Embryonic facial prominence (tissue), 1 donor: ENCODE measurements at regions not wholly inside any gene's neighbourhood (a gene's known extent, or its start where the extent isn't known, plus 50 kb on each side); places are given as distances from the start of the nearest gene placed in this dataset.
"Not testable (repeated sequence)": the region's sequence is repeated elsewhere in the genome, so short reads cannot be mapped to it uniquely, and the experiment has no call there.

Experiments used
- DNase-seq: peaks from one replicate; pipeline ENCODE4 v3.0.0-alpha.2; 2016; ENCODE audit errors: extremely low spot score

DNA sequence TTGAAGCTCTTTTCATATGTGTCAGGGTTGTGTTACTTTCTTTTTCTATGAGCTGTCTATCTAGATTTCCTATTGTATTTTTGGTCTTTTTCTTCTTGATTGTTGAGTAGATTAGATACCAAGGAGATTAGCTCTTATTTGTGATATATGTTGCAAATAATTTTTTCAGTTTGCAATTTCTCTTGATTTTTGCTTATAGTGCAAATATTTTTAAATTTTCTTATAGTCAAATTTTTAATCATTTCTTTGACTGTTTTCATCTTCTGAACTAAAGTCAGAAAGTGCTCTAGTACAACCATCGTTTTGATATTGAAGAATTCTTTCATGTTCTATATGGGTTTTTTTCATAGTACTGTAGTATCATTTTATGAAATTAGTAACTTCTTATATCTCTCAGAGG, 193.7 kb downstream of the OSTF1 start:
- DNase-seq = no peak

- DNase-seq = no peak
Measured at GRCh38 chr9:75289332-75289731, 201.0 kb downstream of the OSTF1 start.

DNA sequence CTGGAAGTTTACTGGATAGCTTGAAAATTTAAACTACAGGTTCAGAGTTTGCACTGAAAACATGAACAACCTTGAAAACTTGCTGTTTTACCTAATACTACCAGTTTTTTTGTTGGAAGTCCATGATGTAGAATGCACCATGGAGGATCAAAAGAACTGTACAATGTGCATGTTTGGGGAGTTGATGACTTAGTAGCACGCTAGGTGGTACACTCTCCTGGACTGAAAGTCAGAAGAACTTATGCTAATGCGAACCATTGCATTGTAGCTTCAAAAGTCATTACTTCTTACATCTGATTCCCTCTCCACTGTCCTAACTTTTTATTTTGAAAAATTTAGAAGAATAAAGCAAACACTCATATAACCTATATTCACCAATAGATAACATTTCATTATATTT, 211.0 kb downstream of the OSTF1 start:
- DNase-seq = no peak

DNA sequence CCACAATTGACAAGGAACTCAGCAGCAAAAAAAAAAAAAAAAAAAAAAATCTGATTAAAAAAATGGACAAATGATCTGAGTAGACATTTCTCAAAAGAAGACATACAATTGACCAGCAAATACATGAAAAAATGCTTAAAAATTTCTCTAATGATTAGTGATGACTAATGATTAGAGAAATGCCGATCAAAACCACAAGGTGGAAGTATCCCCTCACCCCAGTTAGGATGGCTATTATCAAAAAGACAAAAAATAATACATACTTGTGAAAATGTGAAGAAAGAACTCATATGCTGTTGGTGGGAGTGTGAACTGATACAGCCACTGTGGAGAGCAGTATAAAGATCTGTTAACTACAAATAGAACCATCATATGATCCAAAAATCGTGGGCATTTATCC, 245.3 kb downstream of the OSTF1 start:
- DNase-seq = no peak

- no peak for DNase-seq
Measured at GRCh38 chr9:75358846-75359245, 270.5 kb downstream of the OSTF1 start.

DNA sequence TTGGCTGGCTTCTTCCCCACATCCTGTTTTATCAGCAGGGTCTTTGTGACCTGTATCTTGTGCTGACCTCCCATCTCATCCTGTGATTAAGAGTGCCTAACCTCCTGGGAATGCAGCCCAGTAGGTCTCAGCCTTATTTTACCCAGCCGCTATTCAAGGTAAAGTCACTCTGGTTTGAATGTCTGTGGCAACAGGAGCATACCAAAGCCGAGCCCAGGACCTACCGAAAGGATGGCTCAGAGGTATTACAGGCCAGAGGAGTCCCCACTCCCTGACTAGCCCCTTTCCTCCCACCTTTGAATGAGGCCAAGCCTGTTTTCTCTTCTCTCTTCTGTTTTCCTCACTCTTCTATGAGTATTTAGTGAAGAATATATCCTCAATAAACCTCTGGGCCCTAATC, 271.3 kb downstream of the OSTF1 start:
- no peak for DNase-seq

DNA sequence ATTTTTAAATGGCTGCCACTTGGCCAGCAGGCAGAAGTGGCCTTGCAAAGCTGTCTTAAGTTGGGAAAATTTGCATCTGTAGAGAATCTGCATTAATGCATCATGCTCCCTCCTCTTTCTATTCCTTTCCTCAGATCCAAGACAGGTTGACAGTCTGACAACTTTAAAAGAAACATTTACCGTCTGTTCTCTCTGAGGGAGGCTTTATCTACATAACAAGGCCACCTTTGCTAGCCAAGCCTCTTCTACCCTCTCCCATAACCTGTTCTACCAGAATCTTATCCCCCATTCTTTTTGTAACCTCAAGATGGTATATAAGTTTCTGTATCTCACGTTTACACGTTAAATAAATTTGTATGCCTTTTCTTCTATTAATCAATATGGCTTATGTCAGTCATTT, 271.9 kb downstream of the OSTF1 start:
- no peak for DNase-seq

DNA sequence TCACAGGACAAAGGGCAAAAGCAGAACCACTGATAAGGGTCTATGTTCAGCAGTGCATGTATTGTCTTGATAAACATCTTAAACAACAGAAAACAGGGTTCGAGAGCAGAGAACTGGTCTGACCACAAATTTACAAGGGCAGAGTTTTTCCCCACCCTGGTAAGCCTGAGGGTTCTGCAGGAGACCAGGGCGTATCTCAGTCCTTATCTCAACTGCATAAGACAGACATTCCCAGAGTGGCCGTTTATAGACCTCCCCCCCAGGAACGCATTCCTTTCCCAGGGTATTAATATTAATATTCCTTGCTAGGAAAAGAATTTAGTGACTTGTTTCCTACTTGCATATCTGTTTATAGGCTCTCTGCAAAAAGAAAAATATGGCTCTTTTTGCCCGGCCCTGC, 274.1 kb downstream of the OSTF1 start:
- not testable (repeated sequence) for DNase-seq

GRCh38 chr9:75365196-75365595, 276.9 kb downstream of the OSTF1 start:
- DNase-seq = no peak

GRCh38 chr9:75369989-75370388, 281.7 kb downstream of the OSTF1 start:
- no peak for DNase-seq

GRCh38 chr9:75372499-75373268, 284.4 kb downstream of the OSTF1 start:
- no peak for DNase-seq

GRCh38 chr9:75376680-75377254, 288.5 kb downstream of the OSTF1 start:
- no peak for DNase-seq

- DNase-seq = no peak
Measured at GRCh38 chr9:75378036-75378435, 289.7 kb downstream of the OSTF1 start.

DNA sequence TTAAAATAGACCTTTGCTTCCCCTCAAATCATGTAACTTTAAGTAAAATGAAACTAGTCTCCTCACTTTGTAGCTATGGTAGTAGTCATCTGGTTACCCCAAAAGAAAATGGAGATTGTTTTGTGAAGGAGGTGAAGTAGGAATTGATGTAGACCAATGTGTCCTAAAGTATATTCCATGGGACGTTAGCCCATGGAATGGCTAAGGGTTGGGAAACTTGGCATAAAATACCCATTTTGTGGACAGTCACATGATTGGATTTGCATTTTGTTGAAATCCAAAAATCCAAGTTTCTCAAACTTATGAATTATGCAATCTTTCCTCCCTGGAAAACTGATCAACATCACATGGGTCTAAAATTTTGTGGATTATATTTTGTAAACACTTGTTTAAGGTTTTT, 290.6 kb downstream of the OSTF1 start:
- no peak for DNase-seq

- no peak for DNase-seq
Measured at GRCh38 chr9:75382126-75382525, 293.8 kb downstream of the OSTF1 start.

DNA sequence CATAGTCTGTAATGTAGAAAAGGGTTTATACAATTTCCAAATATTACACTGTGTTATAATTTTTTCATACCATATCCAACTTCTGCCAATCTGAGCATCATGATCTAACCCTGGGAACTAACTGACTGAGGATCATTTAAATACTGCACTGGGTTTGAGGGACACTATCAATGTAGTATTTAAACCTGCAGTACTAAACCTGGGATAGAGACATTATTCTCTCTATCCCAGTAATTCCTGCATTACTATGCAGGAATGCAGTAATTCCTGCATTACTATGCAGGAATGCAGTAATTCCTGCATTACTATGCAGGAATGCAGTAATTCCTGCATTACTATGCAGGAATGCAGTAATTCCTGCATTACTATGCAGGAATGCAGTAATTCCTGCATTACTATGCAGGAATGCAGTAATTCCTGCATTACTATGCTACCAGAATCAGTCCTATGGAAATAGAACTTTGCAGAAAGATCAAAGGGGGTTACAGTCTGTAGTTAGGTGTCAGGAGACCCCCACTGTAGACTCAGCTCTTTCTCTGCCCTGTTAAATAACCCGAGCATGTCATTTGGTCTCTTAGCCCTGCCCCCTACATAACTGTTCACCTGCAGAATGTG, 295.2 kb downstream of the OSTF1 start:
- not testable (repeated sequence) for DNase-seq

DNA sequence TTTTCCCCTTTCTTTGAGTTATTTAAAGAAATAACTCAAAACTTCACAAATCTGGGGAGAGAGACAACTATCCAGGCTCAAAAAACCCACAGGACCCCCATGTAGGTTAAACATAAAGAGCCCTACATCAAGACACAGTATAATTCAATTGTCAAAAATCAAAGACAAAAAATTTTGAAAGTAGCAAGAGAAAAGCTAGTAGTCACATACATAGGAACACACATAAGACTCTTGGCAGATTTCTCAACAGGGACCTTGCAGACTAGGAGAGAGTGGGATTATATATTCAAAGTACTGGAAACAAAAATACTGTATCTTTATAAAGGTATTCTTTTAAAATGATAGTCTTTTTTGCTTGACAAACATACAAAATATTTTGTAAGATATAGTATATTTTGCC, 296.9 kb downstream of the OSTF1 start:
- DNase-seq = no peak

- DNase-seq = no peak
Measured at GRCh38 chr9:75389101-75389500, 300.8 kb downstream of the OSTF1 start.

DNA sequence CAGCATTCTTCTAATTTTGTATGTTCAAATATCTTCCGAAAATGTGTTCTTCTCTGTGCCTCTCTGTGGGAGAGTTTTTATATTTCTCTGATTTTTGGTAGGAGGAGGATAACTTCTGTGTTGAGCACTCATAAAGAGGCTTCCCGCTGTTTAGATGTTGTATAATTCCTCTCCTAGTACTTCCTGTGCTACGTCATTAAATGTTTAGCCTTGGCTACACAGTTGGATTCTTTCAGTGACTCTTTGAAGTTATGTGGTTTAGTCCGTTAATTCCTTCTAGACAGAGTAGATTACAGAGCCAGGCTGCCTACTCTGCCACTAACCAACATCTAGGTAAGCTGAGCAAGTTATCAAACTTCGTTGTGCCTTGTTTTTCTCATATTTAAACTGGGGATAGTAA, 302.6 kb downstream of the OSTF1 start:
- no peak for DNase-seq

- DNase-seq = no peak
Measured at GRCh38 chr9:75391497-75391896, 303.2 kb downstream of the OSTF1 start.

DNA sequence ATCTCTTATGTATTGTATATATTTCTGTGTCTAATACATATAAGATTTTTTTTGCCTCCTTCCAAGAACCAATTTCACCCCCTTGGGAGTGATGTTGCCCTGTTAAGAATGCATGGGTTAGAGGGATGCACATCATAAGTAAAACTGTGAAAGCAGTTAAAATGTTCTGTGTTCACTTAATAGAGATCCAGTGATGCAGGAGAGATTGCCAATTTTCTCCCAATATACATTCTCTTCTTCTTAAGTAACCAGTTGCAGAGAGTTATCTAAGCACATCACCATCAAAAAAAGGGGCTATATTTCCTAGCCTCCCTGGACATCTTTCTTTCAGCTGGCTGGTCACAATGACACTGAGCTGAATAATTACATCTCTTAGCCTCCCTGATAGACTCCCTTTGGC, 307.0 kb downstream of the OSTF1 start:
- DNase-seq = no peak

- no peak for DNase-seq
Measured at GRCh38 chr9:75397836-75398235, 309.5 kb downstream of the OSTF1 start.

DNA sequence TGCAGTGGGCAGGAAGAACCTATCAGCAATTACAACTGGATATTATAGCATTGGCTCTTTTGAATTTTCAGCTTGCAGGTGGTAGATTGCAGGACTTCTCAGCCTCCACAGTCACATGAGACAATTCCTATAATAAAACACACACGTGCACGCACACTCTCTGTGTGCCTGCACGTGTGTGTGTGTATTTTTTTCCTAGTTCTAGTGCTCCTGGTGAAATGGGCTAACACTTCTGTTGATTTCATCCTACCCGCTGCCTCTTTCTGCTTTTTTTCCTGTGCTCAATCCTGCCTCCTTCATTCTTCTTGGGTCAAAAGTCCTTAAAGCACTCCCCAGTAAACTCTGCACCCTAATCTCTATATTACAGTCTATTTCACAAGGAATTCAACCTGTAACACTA, 320.1 kb downstream of the OSTF1 start:
- no peak for DNase-seq
